Daoy (cell line): ENCODE measurements at regions not wholly inside any gene's neighbourhood (a gene's known extent, or its start where the extent isn't known, plus 50 kb on each side); places are given as distances from the start of the nearest gene placed in this dataset.
"Not testable (repeated sequence)": the region's sequence is repeated elsewhere in the genome, so short reads cannot be mapped to it uniquely, and the experiment has no call there.

Experiments used
- DNase-seq: peaks from one replicate; pipeline ENCODE4 v3.0.0-alpha.2; 2015; ENCODE audit warnings: low read depth

DNA sequence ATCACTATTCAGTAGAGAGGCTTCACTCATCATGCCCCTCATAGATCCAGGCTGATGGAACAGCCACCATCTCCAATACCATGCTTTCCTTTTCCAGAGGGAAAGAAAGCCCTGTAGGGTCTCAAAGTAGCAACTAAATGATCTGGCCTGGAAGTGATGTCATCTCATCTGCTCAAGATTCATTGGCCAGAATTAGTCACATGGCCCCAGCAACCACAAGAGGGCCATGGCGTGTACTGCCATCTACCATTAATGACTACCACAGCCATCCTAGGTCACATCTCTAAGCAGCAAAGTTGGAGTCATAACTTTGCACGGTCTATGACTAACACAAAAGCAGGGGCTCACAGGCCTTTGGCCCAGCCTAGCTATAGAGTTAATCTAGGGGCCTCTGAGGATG lies 194.8 kb downstream of the KIT start:
- DNase-seq = no peak

DNA sequence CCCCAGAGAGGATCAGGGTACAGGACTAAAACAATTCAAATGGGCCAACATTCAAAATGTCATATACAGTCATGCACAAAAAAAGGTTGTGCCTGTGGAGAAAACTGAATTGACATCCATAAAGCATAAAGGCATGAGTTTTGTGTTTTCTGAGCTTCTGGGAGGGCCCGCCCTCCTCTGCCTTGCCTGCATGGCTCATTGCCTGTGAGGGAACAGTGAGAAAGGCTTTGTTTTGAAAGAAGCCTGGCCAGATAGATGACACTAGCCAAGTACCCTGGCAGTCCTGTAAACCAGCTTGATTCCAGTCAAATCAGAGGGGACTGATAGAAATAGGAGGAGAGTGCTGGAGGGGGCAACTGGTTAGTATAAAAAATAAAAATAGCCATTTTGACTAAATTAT lies 194.3 kb downstream of the KIT start:
- DNase-seq = no peak

DNA sequence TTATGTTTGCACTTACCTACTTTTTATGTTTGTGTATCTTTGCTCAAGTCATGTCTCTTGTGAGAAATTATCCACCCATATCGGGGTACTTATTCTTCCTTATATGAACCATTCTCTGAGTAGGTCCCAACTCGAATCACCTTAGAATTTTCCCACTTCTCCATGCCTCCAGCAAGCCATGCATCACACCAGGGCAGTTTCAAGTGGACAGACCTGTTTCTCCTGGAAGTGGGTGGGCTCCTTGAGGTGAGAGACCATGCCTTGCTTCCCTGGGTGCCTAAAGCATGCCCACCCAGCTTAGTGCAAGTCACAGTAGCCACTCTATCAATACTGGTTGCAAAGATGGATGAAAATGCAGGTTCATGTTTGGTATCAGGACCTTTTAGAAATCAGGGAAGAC lies 187.2 kb downstream of the KIT start:
- DNase-seq = no peak

DNA sequence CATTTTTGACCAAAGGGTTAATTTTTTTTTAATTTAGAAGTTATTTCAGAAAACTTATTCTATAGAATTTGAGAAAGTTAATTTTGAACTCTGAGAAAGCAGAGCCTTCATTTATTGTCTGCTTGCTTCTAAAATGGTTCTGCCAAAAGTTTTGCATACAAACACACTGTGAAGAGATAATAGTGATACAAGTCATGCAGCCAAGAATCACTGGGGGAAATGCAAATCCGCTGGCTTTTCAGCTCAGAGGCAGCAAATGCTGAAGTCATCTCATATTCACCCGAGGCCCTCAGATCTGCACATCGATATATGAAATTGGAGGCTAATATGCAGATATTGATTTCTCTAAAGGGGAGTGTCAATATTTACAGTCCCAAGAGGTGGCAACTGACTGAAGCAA lies 186.2 kb downstream of the KIT start:
- no peak for DNase-seq

DNA sequence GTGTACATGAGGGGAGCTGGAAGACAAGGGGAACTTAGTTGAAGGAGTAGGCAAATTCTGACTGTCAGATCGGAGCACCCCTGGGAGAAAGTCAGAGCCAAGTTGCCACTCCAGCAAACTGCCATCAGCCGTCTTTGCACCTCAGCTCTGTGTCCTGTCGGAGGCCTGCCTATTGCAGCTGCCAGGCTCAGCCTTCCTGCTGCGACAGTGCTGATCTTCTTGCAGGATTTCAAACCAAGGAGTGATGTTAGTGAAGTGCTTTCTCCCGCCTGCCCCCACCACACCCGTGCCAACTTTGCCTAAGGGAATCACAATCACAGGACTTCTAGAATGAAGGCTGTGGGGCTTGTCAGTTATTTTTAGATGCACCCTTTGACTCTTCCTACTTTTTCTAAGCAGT lies 185.3 kb downstream of the KIT start:
- DNase-seq = no peak

DNA sequence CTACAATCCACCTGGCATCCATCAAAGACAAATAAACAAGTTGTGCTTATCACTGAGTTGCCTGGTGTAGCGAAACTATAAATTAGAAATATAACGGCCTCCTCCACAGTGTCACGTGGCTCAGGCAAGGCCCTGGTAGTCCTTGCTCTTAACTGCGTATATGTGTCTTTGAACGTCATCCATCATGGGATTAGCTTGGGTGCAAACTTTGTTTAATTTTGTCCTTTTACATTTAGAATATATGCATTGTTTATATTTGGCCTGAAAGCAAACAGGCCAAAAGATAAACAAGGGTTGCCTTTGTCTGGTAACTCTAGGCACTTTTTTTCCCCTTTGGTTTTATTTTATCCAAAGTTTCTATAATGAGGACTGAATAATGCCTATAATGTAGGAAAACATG lies 184.9 kb downstream of the KIT start:
- DNase-seq = no peak

DNA sequence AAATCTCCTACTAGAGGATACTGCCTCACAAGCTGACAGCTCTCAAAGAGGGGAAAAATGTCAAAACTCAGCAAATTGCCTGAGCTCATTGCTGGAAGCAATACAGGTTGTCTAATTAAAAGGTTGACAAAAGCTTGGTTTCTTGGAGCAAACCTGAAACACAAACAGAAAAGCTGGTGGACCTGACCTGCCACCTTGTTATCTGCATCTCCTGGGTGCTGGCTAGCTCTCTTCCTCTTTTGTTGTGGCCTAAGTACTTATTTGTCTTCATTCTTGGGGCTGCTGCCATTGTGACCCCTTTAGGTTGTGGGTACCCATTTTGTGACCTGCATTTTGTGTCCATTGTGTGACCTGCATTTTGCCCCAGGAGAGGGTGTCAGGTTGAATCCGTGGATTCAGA lies 184.5 kb downstream of the KIT start:
- no peak for DNase-seq

DNA sequence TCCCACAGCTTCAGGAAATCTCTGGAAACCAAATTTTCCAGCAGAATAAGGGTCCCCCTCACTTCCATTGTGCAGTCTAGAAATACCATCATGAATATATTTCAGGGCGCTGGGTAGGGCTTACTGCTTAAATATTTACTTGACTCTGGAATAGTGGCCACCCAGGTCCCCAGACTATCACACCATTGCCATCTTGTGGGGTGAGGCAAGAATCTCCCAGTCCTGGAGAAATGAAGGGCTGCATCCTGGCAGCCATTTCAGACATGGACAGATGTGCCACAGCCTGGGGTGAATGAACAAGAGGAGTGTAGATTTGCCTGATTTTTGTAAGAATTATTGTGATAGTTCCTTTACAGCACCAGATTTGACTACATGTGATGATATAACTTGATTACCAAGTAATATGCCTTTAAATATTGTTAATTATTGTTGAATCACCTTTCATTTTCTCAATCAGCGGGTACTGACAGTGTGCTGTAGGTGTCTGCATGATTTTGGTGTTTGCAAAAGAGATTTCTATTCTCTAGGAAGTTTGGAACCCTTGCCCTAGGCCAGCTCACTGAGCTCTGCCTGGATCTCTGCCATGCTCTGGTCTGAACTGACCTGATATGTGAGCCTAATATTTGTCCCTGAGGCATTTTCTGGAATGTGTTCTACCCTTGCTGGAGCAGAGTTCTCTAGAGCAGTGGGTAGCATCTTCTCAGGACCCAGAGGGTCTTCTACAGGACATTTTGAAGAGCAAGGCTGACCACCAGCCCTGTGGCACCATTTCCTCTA lies 183.4 kb downstream of the KIT start:
- no peak for DNase-seq

DNA sequence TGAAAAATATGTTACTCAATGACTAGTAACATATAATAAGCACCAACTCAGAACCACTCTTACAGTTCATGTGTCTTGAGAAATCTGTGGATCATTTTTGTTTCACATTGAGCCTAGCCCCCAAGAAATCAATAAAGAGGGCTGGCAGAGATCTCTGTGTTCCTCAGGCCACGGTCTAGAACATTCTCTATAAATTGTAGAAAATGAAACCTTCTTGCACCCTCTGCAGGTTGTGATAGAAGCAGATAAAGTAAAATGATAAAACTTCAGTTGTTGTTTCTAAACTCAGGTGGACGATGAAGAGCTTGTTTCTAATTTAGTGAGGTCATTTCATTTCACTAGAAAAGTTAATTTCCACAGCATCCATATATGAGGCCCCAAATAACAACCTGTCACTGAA lies 182.7 kb downstream of the KIT start:
- DNase-seq = no peak

DNA sequence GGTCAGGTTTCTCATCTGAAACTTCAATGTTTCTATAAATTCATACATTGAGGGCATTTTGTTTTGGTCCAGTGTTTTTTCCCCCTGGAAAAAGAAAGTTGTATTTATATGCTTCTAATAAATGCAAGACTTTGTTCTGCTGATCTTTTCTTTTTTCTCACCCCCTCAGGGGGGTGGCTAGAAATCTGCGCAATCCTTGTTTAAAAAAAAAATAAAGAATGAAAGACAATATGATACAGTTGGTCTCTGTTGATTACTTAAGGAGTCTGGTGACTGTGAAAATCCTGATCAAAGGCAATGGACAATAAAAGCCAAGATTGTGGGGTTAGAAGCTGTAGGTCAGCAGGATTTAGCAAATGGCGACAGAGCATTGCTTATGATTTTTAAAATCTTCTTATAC lies 180.5 kb downstream of the KIT start:
- DNase-seq = no peak

DNA sequence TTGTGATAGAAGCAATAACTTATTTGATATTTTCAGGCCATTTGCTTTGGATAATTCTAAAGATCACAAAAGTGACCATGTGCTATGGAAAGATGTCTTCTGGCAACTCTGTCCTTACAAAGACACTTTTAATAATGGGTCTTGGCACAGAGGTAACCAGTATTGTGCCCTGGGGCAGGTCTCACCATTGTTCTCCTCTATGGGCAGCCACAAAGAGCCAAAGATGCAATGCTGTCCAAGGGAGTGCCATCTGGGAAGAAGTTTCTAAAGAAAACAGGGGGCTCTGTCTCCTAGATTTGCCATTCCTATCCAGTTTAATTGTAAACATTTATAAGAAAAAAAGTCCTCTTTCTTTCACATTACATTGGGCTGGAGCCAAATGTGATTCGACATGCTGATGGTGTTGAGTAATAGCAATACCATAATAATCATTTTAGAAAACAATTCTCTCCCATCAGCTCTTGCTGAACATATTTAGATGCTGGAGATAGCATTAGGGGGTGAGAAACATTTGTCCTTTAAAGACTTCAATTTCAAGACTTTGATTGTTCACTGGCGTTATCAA lies 179.9 kb downstream of the KIT start:
- no peak for DNase-seq

DNA sequence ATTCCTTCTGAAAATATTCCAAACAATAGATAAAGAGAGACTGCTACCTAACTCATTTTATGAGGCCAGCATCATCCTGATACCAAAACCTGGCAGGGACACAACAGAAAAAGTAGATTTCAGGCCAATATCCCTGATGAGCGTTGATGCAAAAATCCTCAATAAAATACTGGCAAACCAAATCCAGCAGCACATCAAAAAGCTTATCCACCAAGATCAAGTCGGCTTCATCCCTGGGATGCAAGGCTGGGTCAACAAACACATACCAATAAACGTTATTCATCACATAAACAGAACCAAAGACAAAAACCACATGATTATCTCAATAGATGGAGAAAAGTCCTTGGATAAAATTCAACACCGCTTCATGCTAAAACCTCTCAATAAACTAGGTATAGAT lies 170.6 kb downstream of the KIT start:
- DNase-seq = not testable (repeated sequence)

DNA sequence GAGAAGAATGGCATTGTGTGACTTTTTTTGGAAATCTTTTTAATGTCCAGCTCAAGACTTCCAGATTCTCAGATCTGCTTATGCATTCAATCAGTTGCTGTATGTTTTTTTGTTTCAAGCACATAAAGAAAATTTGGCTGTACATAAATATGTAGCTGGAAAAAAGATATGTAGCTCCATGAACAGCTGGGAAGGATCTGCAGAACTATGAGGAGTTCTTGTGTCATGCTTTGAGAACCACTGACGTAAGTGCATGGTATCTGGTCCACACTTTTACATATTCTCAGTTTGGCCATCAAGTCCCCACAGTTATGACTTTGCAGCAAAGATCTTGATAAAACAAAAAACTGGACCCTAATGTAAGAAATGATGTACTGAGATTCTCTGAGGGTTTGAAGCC lies 165.9 kb downstream of the KIT start:
- DNase-seq = no peak

DNA sequence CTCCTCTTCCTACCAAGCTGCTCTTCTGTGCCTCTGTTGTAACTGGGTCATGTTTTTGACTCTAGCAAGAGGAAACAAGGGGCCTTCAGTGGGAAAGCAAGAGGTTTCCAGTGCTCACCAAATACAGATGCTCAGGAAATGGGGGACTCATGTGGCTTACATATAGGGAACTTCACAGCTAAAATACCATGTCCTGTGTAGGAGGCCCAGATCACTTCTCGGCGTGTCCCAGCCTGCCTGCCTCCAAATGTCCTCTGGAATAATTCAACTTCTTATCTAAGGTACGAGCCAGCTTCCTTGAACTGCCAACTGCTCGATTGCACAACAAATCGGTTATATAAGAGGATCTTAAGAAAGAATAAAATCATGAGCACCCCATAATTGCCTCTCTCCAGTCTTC lies 161.3 kb downstream of the KIT start:
- DNase-seq = no peak

DNA sequence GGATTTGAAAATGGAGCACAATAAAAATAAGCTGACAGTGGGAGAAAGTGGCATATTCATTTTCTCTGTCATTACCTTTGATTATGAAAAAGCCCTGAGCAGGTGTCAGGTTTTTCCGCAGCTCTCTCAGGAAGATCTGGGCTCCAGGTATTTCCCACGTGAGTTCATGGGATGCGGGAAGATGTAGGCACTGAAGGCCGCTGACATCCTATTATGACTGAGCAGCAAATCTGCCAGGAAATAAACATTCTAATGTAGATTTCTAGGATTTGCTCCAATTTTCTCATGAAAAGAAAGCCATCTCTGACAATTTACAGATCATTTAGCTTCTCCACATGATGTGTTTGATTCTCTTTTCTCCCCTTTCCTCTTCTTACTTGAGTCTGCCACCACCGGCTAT lies 160.7 kb downstream of the KIT start:
- DNase-seq = no peak

DNA sequence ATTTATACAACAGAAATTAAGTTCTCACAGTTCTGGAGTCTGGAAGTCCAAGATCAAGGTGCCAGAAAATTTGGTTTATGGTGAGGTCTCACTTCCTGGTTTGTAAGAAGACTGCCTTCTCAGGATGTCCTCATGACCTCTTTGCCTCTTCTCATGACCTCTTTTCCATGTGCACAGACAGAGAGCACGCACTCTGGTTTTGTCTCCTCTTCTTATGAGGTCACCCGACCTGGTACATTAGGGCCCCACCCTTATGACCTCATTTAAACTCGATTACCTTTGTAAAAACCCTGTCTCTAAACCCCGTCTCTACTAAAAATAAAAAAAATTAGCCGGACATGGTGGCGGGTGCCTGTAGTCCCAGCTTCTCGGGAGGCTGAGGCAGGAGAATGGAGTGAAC lies 155.9 kb downstream of the KIT start:
- no peak for DNase-seq

DNA sequence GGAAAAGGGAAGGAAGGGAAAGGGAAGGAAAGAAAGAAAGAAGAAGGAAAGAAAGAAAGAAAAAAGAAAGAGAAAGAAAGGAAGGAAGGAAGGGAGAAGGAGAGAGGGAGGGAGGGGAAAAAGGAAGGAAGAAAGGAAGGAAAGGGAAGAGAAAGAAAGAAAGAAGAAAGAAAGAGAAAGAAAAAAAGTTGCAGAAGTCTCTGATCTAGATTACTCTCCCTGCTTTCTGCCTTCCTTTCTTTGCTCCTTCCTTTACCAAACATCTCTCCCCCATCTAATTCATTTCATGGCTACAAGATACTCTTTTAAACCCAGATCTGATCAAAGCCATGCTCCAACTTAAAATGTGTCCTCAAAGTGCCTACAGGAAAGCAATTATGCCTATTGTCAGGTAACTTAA lies 148.6 kb downstream of the KIT start:
- no peak for DNase-seq

DNA sequence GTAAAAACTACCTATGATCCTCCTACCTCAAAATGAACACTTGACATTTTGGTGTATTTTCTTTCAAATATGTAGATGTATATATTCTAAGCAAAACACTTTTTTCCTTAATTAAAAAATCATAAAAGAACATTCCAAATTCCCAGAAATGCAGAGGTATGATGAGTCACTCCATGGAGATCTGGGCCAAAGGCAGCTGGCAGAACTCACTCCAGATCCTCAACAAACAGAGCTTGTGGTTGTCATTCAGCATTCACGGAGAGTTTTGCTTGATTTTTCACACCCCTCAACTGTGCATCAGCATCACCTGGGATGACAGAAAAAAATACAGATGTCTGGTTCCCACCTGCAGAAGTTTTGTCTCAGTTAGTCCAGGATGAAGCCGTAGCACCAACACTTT lies 144.6 kb downstream of the KIT start:
- no peak for DNase-seq

DNA sequence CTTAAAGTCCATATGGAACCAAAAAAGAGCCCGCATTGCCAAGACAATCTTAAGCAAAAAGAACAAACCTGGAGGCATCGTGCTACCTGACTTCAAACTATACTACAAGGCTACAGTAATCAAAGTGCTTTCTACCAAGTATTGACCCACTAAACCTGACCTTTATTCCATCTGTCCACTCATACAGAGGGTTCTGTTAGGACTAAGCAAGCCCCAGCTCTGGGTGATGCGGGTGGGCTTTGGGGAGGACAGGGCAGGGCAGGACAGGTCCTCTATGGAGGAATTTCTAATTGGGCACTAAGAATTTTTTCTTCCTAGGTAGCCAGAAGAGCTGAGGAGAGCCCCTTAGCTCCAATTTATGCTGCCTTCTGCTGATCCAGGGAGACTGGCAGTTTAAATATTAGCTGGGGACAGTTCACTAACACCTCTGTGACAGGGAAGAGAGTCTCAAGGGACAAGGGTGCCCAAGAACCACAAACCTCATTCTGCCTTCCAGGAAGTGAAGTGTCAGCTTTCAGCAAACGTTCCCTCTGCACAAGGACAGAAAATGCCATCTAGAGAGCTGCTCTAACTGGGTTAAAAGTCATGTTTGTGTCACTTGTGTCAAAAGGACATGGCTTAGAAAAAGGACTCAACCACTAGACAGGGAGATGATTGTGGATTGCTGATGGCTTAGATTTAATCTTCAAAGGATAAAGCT lies 143.2 kb downstream of the KIT start:
- no peak for DNase-seq

DNA sequence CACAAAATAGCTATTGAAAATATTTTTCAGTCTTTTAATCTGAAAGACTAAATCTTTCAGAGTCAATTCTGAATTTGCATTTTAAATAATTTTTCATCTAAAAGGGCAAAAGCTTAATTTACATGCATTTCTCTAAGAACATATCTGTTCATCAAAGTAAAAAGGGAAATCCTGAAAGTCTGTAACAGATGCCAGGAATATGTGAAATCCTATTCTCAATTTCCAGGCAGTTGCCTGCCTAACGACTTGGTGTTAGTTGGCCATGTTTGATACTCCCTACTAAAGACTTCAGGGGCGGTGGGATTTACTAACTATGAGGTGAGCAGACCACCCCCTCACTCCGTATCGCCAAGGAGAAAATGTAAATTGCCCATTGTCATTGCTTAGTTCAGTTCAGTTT lies 136.8 kb downstream of the KIT start:
- DNase-seq = no peak

DNA sequence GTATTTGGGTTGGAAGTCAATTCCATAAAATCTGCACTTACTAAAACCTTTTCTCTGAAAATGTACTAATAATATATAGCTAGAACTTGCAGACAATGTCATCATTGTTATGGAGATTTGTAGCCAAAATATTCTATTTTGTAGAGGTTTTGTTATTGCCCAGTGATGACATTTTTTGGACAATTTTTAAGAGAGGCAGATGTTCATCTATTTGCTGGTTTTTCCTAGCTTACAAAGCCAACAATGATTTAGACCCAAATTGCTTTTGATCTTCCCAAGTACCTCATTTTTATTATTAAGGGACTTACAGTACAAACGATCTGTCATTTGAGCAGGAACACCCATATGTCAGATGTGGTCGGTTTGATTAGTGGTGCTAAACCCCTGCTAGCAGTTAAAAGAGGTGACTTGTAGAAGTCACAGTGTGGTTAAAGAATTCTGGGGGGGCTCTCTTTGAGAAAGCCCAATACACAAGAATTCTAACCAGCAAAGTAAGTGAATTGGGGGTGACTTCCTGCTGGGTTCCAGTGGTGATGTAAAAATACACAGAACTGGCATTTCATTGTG lies 136.2 kb downstream of the KIT start:
- DNase-seq = no peak
